Amniotic epithelial cell (primary cell): ENCODE measurements at regions not wholly inside any gene's neighbourhood (a gene's known extent, or its start where the extent isn't known, plus 50 kb on each side); places are given as distances from the start of the nearest gene placed in this dataset.
A peak's percentile ranks its signal among the peaks of the same experiment; 100 is the strongest.

ENCODE experiments used
- DNase-seq: peaks from one replicate; pipeline ENCODE4 v3.0.0-alpha.2; 2010; ENCODE audit warnings: low read depth

DNA sequence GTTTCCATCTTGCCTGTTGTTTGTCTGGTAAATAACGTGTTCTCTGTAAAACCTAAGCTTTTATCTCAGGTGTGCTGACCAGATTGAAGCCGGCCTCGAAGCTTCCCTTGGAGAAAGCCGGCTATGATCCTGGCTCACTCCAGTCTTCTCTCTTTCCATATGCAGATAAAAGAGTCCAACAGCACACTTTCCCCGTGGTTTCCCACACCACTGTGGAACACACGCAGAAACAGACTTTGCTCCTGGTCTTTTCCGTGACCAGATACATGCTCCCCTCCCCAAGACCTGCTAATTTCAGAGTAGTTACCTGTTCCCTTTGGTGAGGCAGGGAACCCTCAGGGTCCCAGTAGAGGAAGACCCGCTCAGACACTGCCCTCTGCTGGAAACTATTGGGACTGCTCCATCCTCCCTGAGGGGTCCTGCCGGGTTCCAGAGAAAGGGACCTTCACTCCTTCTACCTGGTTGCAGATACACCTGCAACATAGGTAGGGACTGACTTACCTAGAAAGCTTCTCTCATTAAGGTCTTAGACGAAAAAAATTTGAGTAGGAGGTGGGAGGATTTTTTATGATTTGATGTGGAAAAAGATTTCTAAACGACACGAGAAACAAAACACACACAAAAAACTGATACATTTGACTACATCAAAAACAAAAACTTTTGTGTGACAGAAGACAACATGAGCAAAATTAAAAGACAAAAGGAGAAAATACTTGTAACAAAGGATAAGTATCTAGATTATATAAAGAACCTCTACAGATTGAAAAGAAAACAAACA is 415.4 kb upstream of the CCDC196 start:
- DNase-seq = peak; percentile 16

DNA sequence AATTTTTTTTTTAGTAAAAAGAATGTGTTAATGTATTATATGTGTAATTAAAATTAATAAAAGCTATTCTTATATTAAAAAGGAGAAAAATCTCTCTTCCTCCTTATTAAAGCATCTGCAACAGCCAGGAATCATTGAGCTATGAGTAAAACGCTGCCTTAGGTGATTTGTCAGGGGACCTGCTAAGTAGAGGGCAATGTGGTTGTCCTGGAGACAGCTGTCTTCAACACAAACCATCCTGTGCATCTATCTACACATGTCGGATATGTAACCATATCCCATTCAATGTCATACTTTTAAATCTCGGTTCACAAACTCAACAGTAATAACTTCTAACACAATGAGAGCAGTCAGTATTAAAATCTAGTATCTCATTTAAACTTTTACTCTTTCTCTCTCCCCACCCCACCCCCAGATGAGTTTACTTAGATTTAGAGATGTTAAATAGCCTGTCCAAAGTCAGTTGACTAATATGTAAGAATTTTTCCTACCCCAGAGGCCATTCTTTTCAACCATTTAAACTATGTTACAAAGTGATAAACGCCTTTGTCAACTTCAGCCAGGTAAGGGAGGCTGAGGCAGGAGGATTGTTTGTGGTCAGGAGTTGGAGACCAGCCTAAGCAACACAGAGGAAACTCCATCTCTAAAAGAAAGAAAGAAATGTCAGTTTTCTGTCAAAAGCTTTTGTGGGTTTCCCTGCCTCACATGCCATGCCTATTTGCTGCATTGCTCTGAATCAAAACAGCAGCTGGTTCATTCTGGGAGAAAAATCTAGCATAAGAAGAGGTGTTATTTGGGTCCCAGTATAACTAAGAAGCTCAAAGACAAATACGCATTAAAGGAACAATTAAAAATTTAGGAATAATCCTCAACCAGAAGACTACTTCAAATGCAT is 413.7 kb upstream of the CCDC196 start:
- no peak for DNase-seq

DNA sequence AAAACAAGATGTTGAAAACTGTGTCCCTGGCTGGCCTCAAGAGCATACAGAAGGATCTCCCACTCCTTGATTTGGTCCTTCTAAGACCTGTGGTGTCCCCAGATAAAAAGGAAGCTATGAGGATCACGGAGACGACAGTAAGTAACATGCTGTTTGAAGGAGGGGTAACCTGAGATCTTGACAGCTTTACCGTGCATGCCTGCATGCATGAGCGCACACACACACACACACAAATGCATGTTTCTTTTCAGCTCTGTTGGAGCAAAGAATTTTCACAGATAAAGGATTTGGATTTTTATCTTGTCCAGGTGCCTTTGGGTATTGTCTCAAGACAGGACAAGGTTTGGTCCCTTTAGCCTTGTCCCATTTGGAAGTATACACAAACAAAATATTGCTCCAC is 411.6 kb upstream of the CCDC196 start:
- no peak for DNase-seq

DNA sequence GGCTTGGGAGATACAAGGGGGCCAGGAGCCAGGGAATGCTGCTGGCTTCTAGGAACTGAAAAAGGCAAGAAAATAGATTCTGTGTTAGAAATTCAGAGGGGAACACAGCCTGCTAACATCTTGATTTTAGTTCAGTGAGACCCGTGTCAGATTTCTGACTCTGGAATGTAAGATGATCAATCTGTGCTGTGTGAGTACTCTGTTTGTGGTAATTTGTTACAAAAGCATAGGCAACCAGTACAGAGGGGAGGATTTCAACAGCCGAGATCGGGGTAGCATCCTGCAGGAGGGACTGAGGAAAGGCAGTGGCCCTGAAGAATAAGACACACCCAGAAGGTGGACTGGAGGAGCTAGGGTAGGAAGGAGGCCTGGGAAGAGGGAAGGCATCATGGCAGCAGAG is 410.0 kb upstream of the CCDC196 start:
- DNase-seq = peak; percentile 46

DNA sequence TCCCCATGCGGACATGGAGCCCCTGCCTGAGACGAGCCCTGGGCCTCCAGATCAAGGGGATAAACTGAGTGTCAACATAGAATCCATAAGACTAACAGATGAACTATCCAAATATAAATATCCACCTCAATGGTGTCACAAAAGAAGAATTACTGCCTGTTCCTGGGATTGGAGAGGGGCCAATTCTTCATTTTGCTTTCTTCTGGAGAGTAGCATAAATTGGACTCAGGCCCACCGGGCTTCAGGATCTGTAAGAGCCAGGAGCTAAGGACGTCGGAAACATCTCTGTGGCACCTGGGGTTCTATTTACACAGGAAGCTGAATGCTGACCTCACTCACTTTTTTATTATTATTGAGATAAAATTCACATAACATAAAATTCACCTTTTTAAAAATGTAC is 408.2 kb upstream of the CCDC196 start:
- DNase-seq = no peak

DNA sequence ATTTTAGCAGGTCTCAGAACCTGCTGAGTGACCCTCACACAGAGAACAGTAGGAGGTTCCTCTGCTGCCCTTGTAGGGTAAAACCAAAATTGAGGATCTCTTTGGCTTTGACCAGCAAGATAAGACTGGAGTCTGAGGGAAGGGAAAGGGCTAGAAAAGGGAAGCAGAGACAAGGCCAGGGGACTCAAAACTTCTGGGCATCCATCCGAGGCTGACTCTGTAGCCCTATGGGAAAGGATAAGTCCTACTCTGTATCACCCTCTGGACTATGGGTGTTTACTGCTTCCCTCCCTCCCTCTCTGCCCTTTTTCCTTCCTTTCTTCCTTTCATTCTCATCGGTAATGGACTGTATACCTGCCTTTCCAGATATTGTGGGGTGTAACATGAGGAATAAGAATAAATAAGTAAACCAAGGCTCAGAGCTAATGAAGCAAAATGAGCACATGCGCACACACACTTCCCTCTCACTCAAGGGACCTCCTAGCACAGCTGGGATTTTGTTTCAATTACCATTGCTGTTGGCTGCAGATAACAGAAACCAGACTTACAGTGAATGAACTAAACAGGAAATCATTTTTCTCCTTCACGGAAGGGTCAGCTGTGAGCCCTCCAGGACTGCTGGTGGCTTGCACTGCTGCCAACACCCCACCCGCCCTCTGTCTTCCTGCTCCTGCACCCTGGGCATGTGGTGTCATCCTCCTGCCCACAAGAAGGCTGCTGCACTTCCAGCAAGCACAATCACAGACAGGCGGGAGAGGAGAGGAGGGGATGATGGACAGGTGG is 404.4 kb upstream of the CCDC196 start:
- peak; percentile 21 for DNase-seq

DNA sequence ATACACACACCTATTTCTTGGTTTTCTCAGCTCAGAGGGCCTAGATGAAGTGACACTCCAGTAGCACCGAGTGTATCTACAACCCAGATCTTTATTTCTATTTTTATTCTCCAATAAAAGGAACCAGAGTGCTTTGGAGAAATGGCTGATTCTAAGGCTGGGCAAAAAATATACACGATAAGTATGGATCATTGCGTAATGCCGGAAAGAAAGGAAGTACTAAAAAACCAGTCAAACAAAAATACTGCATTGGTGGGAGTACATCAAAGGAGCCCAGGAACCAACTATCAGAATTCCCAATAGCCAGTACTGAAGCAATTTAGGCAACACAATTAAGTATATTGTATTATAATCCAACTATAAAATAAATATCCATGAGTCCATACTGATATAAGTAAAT is 400.9 kb upstream of the CCDC196 start:
- no peak for DNase-seq

DNA sequence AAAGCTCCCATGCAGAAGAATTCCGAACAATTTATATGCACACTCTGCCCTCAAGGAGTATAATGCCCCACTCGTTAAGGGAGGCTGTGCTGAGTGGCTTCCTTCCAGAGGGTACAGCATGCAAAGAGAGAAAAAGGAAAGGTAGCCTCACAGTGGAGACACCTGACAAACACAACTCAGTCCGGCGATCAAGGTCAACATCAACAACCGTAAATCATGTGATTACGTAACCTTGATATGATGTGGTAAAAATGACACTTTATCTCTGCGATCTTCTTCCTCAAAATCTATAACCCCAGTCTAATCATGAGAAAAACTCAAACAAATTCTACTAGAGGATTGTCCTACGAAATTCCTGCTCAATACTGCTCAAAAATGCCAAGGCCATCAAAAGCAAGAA is 400.5 kb upstream of the CCDC196 start:
- DNase-seq = no peak

DNA sequence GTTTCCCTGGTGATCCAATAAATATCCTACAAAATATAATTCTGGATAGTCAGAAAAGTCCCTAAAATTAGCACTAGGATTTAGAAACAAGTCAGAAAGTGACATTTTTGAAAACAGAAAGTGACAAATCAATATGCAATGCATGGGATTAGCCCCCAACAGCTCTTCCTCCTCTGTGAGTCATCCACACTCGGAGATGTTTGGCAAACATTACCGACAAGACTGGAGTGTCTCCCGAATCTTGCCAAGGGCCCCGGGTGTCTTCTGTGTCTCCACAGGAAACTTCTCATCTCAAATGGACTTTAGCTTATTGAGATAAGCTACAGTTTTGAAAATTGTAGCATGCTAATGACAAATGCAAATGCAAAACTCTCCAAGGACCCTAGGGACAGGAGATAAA is 398.9 kb upstream of the CCDC196 start:
- DNase-seq = no peak

DNA sequence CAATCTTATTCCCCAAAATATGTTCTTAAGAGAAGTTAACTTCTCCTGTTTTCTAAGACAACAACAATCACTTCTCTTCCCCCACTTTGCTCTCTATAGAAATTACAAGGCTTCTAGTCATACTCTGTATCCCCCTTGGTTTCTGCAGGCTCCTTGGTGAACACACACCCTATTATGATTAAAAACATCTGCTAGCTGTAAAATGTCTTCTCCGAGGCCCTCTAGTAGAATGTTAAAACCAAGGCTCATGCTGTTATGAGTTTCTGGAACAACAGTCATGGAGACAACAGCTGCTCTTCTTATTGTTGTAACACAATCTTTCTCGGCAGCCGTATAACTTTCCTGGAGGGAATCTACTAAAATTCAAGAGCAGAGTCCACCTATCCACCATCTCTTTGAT is 397.5 kb upstream of the CCDC196 start:
- no peak for DNase-seq

DNA sequence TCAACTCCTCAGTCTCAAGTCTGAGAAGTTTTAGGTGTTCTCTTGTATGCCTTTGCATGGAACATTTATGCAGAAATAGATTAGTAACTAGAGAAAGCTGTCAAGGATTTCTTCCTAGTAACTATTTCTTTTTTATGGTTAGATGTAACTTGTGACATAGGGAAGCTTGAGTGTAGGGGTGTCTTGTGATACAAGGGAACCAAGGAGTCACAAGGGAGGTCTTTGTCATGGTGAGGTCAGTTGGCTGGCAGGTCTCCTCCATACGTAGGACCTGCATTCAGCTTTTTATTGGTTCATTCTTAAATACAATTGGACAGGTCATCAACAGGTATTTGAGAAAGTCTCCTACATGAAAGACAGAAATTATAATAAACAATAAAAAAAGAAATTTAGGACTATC is 394.0 kb upstream of the CCDC196 start:
- DNase-seq = no peak

DNA sequence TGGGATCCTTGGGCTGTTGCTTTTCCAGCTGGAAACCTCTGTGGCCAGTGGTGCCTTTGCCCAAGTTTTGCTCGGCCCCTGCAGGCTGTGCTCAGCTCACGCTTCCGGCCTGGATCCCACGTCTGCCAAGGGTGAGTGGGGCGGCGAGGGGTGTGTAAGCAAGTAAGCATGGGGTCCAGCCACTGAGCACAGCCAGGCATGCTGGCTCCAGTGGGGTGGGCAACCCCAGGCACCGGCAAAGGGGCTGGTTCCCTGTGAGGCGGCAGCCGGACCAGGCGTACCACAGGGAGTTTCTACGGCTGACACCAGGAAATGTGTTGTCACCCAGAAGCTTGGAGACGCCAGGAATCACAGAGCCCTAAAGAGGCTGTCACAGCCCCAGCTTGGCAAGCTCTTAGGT is 393.4 kb upstream of the CCDC196 start:
- DNase-seq = no peak

DNA sequence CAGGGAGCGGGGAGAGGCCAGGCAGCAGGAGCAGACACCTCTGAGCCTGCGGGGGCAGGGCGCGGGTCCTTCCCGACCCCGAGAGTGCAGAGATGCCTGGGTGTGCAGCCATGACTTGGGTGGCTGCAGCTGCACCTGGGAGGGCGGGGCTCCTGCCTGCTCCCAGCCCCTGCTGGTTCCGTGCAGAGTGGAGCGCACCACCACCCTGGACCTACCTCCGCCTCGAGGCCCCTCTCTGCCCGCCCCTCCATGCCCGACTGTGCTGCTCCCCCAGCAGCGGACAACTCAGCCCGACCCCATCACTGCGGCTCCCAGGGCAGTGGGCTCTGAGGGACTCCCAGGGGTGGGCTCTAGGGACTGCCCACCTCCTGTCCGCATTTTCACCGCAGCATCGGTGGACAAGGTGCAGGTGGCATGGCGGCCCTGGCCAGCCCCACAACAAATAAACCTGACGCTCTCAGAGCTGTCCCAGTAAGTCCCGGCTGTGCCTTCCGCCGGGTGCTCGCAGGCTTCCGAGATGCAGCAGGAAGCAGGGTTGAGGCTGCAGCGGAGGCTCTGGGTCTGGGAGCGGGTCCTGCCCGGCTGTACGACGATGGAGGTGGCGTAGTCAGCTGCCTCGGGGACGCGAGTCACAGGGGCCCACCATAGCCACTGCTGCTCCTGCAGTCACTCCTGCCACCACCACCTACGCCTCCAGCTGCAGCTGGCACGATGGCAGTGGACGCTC is 392.0 kb upstream of the CCDC196 start:
- no peak for DNase-seq

DNA sequence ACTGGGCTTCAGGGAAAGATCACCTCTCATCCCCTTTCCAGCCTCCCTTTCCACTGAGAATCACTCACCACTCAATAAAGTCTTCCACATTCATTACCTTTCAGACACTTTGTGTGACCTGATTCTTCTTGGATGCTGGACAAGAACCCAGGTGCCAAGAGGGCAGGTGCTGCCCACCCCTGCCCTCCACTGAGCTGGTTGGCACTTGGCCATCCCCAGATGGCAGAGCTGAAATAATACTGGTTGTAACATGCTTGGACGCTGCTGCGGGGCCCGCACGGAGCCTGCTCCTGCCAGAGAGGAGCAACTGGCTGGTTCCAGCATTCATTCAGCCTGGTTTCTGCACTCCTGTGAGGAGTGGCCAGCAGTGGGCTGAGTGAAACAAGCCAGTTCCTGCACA is 386.7 kb upstream of the CCDC196 start:
- no peak for DNase-seq

DNA sequence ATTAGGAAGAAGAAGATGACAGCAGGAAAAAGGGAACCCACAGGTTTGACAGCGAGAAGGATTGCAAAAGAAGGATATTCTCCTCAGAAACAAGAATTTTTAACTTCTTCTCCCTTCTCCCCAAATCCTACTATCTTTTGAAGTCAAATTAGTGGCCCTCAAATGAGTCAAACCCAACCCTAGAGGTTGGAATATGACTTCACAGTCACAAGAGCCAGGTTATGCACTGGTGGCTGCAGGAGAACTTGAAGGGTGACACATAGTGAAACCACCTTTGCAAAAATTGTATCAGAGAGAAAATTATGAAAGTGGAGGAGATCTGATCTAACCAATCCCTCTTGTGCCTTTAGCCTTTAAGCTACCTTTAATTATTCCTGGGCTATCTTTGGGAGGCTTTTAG is 386.2 kb upstream of the CCDC196 start:
- DNase-seq = no peak

DNA sequence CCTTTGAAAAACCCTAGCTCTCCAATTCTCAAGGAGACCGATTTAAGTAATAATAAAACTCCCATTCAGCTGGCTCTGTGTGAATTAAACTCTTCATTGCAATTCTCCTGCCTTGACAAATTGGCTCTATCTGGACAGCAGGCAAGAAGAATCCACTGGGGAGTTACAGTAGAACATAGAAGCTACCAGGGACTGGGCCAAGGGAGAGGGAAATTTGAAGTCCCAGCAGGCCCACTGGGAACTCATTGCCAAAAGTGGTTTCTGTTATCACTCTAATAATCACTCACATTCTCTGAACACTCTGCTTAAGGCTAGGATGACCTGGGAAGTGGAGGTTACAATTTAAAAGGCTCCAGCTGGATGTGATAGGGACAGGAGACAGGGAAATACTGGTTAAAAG is 384.5 kb upstream of the CCDC196 start:
- DNase-seq = no peak

DNA sequence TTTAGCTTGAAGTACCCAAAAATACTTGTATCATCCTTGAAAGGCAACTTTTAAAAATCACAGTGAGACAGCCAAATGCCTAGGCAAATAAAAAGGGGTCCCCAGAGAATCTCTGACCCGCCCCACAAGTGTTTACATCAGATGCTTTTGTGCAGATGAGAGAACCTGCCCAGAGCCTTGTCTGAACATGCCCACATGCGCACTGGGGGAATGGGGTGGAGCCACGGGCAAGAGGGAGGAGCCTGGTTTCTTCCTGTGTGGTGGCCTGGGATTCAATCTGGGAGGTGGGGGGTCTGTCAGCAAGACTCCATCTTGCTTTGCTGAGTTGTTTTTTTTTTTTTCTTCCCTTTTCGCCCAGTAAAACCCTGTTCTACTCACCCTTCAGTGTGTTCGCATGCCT is 381.7 kb upstream of the CCDC196 start:
- no peak for DNase-seq

DNA sequence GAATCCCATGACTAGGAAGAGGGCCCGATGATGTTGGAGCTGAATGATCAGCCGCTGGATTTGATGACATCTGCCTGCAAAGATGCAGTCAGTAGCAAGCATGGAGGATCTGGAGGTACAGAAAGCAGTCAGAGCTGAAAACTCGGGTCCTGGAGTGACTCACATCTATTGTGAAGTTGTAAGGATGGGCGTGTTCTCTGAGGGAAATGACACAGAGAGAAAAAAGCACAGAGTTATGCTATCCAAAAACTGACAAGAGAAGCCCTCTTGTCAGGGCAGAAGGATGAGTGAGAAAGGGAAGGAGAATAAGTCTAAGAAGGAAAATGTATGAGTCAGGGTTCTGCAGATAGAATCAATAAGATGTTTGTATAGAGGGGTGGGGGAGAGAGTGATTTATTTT is 380.4 kb upstream of the CCDC196 start:
- DNase-seq = peak; percentile 21

DNA sequence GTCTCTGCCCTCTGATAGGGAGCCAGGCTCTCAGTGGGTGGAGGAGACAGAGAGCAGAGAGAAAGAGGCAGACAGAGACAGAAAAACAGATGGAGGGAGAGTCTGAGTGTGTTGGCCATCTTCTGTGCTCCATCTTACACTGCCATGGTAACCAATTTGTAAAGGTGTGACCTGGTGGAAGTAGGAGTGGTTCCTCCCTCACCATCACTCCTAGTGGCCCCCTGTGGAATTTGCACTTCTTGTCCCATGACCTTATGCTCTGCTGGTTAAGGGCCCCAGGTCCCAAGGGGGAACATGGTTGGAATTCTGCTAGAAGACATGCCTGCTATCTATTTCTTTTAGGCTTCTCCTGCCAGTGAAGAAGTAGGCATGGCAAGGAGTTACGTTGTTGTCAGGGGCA is 376.7 kb upstream of the CCDC196 start:
- no peak for DNase-seq

DNA sequence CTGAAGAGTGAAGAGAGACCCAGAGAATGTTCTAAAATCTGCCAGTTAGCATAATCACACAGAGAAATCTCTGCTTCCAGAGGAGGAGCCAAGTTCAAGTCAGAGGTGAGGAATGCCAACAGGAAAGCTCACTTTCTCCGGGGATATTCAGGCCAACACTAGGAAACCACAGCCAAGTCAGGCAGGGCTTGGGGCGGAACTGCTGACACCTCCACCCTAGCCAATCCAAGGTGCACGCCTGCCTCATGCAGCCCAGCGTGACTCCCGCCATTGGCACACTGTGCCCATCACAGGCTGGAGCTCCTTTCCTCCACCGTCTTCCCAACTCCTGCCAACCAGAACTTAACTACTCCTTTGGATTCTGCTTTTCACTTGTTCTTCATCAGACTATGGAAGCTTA is 374.3 kb upstream of the CCDC196 start:
- DNase-seq = no peak

DNA sequence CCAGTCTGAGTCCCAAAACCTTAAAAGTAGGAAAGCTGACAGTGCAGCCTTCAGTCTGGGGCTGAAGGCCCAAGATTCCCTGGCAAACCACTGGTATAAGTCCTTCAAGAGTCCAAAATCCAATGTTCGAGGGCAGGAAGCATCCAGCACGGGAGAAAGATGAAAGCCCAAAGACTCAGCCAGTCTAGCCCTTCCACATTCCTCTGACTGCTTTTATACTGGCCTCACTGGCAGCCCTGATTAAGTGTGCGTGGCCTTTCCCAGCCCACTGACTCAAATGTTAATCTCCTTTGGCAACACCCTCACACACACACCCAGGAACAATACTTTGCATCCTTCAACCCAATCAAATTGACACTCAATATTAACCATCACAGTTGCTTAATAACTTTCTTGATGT is 372.1 kb upstream of the CCDC196 start:
- no peak for DNase-seq
